Breast epithelium (tissue), 4 donors: ENCODE measurements at regions not wholly inside any gene's neighbourhood (a gene's known extent, or its start where the extent isn't known, plus 50 kb on each side); places are given as distances from the start of the nearest gene placed in this dataset.

Experiments used
- DNase-seq, 2 donors: peaks; one replicate each; pipeline ENCODE4 v3.0.0-alpha.2; 2019; ENCODE audit warnings: low spot score in 2 of 2
- H3K27ac ChIP-seq, 2 donors: fragments of 200-600 bp; sonication (generic) in 1 of 2; one replicate each; pipeline ENCODE4 v1.5.1; 2016 to 2019; ENCODE audit warnings: mild to moderate bottlenecking in 1 of 2
- H3K27me3 ChIP-seq, 2 donors: fragments of 200-600 bp; sonication (generic) in 1 of 2; one replicate each; pipeline versions ENCODE4 v1.5.1 to v1.6.0; 2017 to 2019; ENCODE audit warnings: control low read depth in 1 of 2, mild to moderate bottlenecking in 1 of 2
- H3K36me3 ChIP-seq: fragments of 200-600 bp; one replicate; pipeline ENCODE4 v1.5.1; 2019
- H3K4me1 ChIP-seq, 2 donors: fragments of 200-600 bp; sonication (generic); one replicate each; pipeline ENCODE4 v1.5.1; 2016 to 2019; ENCODE audit warnings: control low read depth in 1 of 2
- H3K4me3 ChIP-seq, 3 donors: fragments of 200-600 bp; sonication (generic); 1 replicate in 2 of 3; 2 replicates in 1 of 3; pipeline ENCODE4 v1.5.1; 2016 to 2019; ENCODE audit warnings: mild to moderate bottlenecking in 3 of 3, moderate library complexity in 2 of 3
- H3K9me3 ChIP-seq, 2 donors: fragments of 200-600 bp; sonication (generic) in 1 of 2; one replicate each; pipeline ENCODE4 v1.5.1; 2016 to 2019; ENCODE audit warnings: control low read depth in 1 of 2
- CTCF ChIP-seq, 3 donors: fragments of 450-650 bp; IDR thresholded peaks; one replicate each; pipeline ENCODE4 v1.5.1; 2016 to 2017; ENCODE audit warnings: antibody characterized with exemption in 3 of 3, mild to moderate bottlenecking in 3 of 3, moderate library complexity in 3 of 3
- POLR2A ChIP-seq: fragments of 450-650 bp; IDR thresholded peaks from one replicate; pipeline ENCODE4 v1.6.1; 2016; ENCODE audit warnings: antibody characterized with exemption, mild to moderate bottlenecking, moderate library complexity
- POLR2AphosphoS5 ChIP-seq, 3 donors: sonication (generic); formaldehyde crosslinking; IDR thresholded peaks; one replicate each; pipeline ENCODE4 v1.6.1; 2017; ENCODE audit warnings: antibody characterized with exemption in 3 of 3
- intact Hi-C: fragments of 100-400 bp; cut with DNase I; formaldehyde crosslinking; loops from one replicate; pipeline ENCODE4 v1.15.1; 2023; ENCODE audit warnings: low total_unique reads

- Histone ChIP-seq H3K4me1 (no peaks in the 10 kb centered on the region), H3K9me3 (no peaks in the 10 kb centered on the region), H3K36me3 (no peaks in the 10 kb centered on the region), H3K27ac (no peak overlapping the region), H3K4me3 (no peak overlapping the region), H3K27me3 (no peaks in the 10 kb centered on the region)
- TF ChIP-seq POLR2A: no peak
- TF ChIP-seq CTCF (IDR thresholded peaks at IDR 0.05): no peak
- no peak for TF ChIP-seq POLR2AphosphoS5 (IDR thresholded peaks at IDR 0.05)
- intact Hi-C loops: no loop called here
- DNase-seq: no peak
These were observed 1147.3 kb downstream of the XPNPEP1 start for GRCh38 chr10:108775911-108776475.

GRCh38 chr10:108771106-108771505 is 1152.2 kb downstream of the XPNPEP1 start:
- TF ChIP-seq CTCF (IDR thresholded peaks at IDR 0.05) (no peak), POLR2A (no peak)
- Histone ChIP-seq H3K36me3 (no peaks in the 10 kb centered on the region), H3K4me1 (no peaks in the 10 kb centered on the region), H3K27me3 (no peaks in the 10 kb centered on the region), H3K9me3 (no peaks in the 10 kb centered on the region), H3K4me3 (no peak overlapping the region), H3K27ac (no peak overlapping the region)
- no peak for DNase-seq
- intact Hi-C loops: no loop called here

- no peak for DNase-seq
- Histone ChIP-seq H3K4me3 (no peak overlapping the region), H3K27me3 (no peaks in the 10 kb centered on the region), H3K27ac (no peak overlapping the region), H3K36me3 (no peaks in the 10 kb centered on the region), H3K4me1 (no peaks in the 10 kb centered on the region), H3K9me3 (no peaks in the 10 kb centered on the region)
- intact Hi-C loops: no loop called here
- no peak for TF ChIP-seq POLR2AphosphoS5 (IDR thresholded peaks at IDR 0.05)
- no peak for TF ChIP-seq POLR2A
- no peak for TF ChIP-seq CTCF (IDR thresholded peaks at IDR 0.05)
These were observed 1157.5 kb downstream of the XPNPEP1 start for GRCh38 chr10:108765794-108766193.

GRCh38 chr10:108757946-108758345 is 1165.4 kb downstream of the XPNPEP1 start:
- TF ChIP-seq CTCF (IDR thresholded peaks at IDR 0.05) (no peak), POLR2AphosphoS5 (IDR thresholded peaks at IDR 0.05) (no peak), POLR2A (no peak)
- DNase-seq: no peak
- H3K9me3 ChIP-seq: no peaks in the 10 kb centered on the region
- no peaks in the 10 kb centered on the region for H3K36me3 ChIP-seq
- H3K27me3 ChIP-seq: no peaks in the 10 kb centered on the region
- intact Hi-C loops: no loop called here
- H3K27ac ChIP-seq: no peak overlapping the region
- no peak overlapping the region for H3K4me3 ChIP-seq
- no peaks in the 10 kb centered on the region for H3K4me1 ChIP-seq

GRCh38 chr10:108755646-108756045 is 1167.7 kb downstream of the XPNPEP1 start:
- Histone ChIP-seq H3K4me1 (no peaks in the 10 kb centered on the region), H3K27me3 (no peaks in the 10 kb centered on the region)
- intact Hi-C loops: no loop called here

More at GRCh38 chr10:108755646-108756045, 1167.7 kb downstream of the XPNPEP1 start:
- H3K36me3 ChIP-seq: no peaks in the 10 kb centered on the region
- no peaks in the 10 kb centered on the region for H3K9me3 ChIP-seq
- no peak overlapping the region for H3K27ac ChIP-seq
- DNase-seq: no peak
- TF ChIP-seq POLR2A (no peak), CTCF (IDR thresholded peaks at IDR 0.05) (no peak), POLR2AphosphoS5 (IDR thresholded peaks at IDR 0.05) (no peak)
- no peak overlapping the region for H3K4me3 ChIP-seq
